Natural killer cell (primary cell): ENCODE measurements at regions not wholly inside any gene's neighbourhood (a gene's known extent, or its start where the extent isn't known, plus 50 kb on each side); places are given as distances from the start of the nearest gene placed in this dataset.

ENCODE experiments used
- ATAC-seq, 3 donors: fragments of 150-1000 bp in 2 of 3; fragments of 200-7000 bp in 1 of 3; cut with Tn5 transposase; 1 replicate in 1 of 3; 2 replicates in 2 of 3; pipeline ENCODE4 v1.10.0; 2021; ENCODE audit warnings: mild to moderate bottlenecking in 2 of 3, moderate library complexity in 2 of 3
- DNase-seq, 2 donors: peaks; one replicate each; pipeline versions ENCODE4 v3.0.0 to v3.0.0-alpha.2; 2013 to 2021; ENCODE audit warnings: mixed read lengths in 1 of 2
- H3K27ac ChIP-seq: one replicate; pipeline ENCODE4 v1.5.1; 2013; ENCODE audit warnings: mild to moderate bottlenecking, low read length
- H3K27me3 ChIP-seq: one replicate; pipeline ENCODE4 v1.6.1; 2013; ENCODE audit warnings: low read length; ENCODE audit not compliant: control insufficient read depth, insufficient read depth
- H3K36me3 ChIP-seq: one replicate; pipeline ENCODE4 v1.6.1; 2013; ENCODE audit warnings: low read length; ENCODE audit not compliant: control insufficient read depth, insufficient read depth
- H3K4me1 ChIP-seq: one replicate; pipeline ENCODE4 v1.6.1; 2013; ENCODE audit warnings: low read length; ENCODE audit not compliant: control insufficient read depth, insufficient read depth
- H3K4me3 ChIP-seq: one replicate; pipeline ENCODE4 v1.5.1; 2013; ENCODE audit warnings: low read length
- H3K9me3 ChIP-seq: one replicate; pipeline ENCODE4 v1.6.1; 2013; ENCODE audit warnings: low read length; ENCODE audit not compliant: control insufficient read depth, insufficient read depth
- H3K27ac Mint-ChIP-seq, 2 donors: one replicate each; pipeline ENCODE4 v1.8.0; 2022; ENCODE audit warnings: mild to moderate bottlenecking in 2 of 2, mixed read lengths in 2 of 2, moderate library complexity in 1 of 2
- H3K27me3 Mint-ChIP-seq, 2 donors: one replicate each; pipeline ENCODE4 v1.8.0; 2022; ENCODE audit warnings: low read depth in 2 of 2, mixed read lengths in 2 of 2
- H3K36me3 Mint-ChIP-seq: one replicate; pipeline ENCODE4 v1.8.0; 2022; ENCODE audit warnings: mixed read lengths
- H3K4me1 Mint-ChIP-seq, 2 donors: one replicate each; pipeline ENCODE4 v1.8.0; 2022; ENCODE audit warnings: mixed read lengths in 2 of 2
- H3K4me3 Mint-ChIP-seq: one replicate; pipeline ENCODE4 v1.8.0; 2022; ENCODE audit warnings: mild to moderate bottlenecking, moderate library complexity, mixed read lengths
- H3K9me3 Mint-ChIP-seq, 2 donors: one replicate each; pipeline ENCODE4 v1.8.0; 2022; ENCODE audit warnings: mixed read lengths in 2 of 2
- WGBS: methylation state at CpG from one replicate; pipeline ENCODE4 v1.1.7; 2013; ENCODE audit warnings: missing lambda C conversion rate; ENCODE audit not compliant: insufficient coverage; 5-methylcytosine and 5-hydroxymethylcytosine counted together
- intact Hi-C: fragments of 100-400 bp; cut with micrococcal nuclease; formaldehyde crosslinking; loops from one replicate; pipeline ENCODE4 v1.14.2; 2022
- TF ChIP-seq, protein P1 (sequence below): fragments of 200-600 bp; IDR thresholded peaks from one replicate; pipeline ENCODE4 v1.8.0; 2022; ENCODE audit warnings: antibody characterized with exemption

- no peak for ATAC-seq
- H3K4me3 ChIP-seq, result no peak overlapping the region
- H3K36me3 Mint-ChIP-seq, result no peaks in the 10 kb centered on the region
- H3K4me1 ChIP-seq, result no peaks in the 10 kb centered on the region
- no peak overlapping the region for H3K27ac ChIP-seq
- no peaks in the 10 kb centered on the region for H3K27me3 ChIP-seq
- intact Hi-C loops, result no loop called here
- peaks cover 3 to 11% of the 10 kb centered on the region in 2 donors for H3K27me3 Mint-ChIP-seq
- no peaks in the 10 kb centered on the region for H3K9me3 Mint-ChIP-seq
- H3K27ac Mint-ChIP-seq, result no peak overlapping the region
- H3K4me3 Mint-ChIP-seq, result no peak overlapping the region
- 86% methylated on average over 3 of the region's 5 CpGs for WGBS
- H3K9me3 ChIP-seq, result no peaks in the 10 kb centered on the region
- DNase-seq, result no peak
- TF ChIP-seq, protein P1, sequence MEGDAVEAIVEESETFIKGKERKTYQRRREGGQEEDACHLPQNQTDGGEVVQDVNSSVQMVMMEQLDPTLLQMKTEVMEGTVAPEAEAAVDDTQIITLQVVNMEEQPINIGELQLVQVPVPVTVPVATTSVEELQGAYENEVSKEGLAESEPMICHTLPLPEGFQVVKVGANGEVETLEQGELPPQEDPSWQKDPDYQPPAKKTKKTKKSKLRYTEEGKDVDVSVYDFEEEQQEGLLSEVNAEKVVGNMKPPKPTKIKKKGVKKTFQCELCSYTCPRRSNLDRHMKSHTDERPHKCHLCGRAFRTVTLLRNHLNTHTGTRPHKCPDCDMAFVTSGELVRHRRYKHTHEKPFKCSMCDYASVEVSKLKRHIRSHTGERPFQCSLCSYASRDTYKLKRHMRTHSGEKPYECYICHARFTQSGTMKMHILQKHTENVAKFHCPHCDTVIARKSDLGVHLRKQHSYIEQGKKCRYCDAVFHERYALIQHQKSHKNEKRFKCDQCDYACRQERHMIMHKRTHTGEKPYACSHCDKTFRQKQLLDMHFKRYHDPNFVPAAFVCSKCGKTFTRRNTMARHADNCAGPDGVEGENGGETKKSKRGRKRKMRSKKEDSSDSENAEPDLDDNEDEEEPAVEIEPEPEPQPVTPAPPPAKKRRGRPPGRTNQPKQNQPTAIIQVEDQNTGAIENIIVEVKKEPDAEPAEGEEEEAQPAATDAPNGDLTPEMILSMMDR, result no peak
- H3K4me1 Mint-ChIP-seq, result no peaks in the 10 kb centered on the region
- no peaks in the 10 kb centered on the region for H3K36me3 ChIP-seq
These were observed 160.1 kb downstream of the COG6 start for GRCh38 chr13:39815345-39816111.

- Histone ChIP-seq H3K4me1 (no peaks in the 10 kb centered on the region), H3K27ac (no peak overlapping the region), H3K9me3 (no peaks in the 10 kb centered on the region), H3K27me3 (no peaks in the 10 kb centered on the region), H3K4me3 (no peak overlapping the region), H3K36me3 (no peaks in the 10 kb centered on the region)
- intact Hi-C loops, result no loop called here
- H3K27ac Mint-ChIP-seq, result no peak overlapping the region
- peaks cover 2 to 20% of the 10 kb centered on the region in 2 donors for H3K27me3 Mint-ChIP-seq
- H3K4me1 Mint-ChIP-seq, result peaks cover 0 to 4% of the 10 kb centered on the region in 2 donors
- H3K36me3 Mint-ChIP-seq, result no peaks in the 10 kb centered on the region
- no peak for DNase-seq
- no peak for ATAC-seq
- TF ChIP-seq, protein P1, result no peak
- WGBS, result 98% methylated on average over 5 of the region's 6 CpGs
- H3K9me3 Mint-ChIP-seq, result no peaks in the 10 kb centered on the region
- no peak overlapping the region for H3K4me3 Mint-ChIP-seq
These were observed 161.5 kb downstream of the COG6 start for GRCh38 chr13:39816936-39817335.

DNA sequence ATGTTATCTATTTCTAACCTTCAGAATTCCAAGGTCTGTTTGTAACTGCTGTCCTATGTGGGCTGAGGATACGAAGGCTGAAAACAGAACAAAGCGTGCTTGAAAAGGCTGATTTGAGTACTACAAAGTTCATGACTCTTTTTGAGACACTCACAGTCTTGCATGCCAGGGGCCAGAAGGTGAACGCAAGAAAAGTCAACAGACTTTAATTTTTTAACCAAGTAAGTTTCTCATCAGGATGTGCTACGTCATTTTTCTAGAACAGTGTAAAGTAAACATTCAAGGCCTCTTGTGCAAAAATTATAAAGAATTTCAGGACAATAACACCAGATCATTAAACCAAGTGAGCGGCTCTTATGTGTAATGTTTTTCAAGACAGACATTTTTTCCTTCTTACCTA, 163.5 kb downstream of the COG6 start:
- Mint-ChIP-seq H3K36me3 (no peaks in the 10 kb centered on the region), H3K4me1 (peaks cover 0 to 8% of the 10 kb centered on the region in 2 donors), H3K27me3 (peaks cover 4 to 20% of the 10 kb centered on the region in 2 donors), H3K9me3 (no peaks in the 10 kb centered on the region), H3K27ac (no peak overlapping the region), H3K4me3 (no peak overlapping the region)
- H3K27ac ChIP-seq, result no peak overlapping the region
- TF ChIP-seq, protein P1, result no peak
- no peaks in the 10 kb centered on the region for H3K27me3 ChIP-seq
- no peaks in the 10 kb centered on the region for H3K9me3 ChIP-seq
- H3K4me1 ChIP-seq, result no peaks in the 10 kb centered on the region
- no peak overlapping the region for H3K4me3 ChIP-seq
- intact Hi-C loops, result no loop called here
- no peaks in the 10 kb centered on the region for H3K36me3 ChIP-seq
- 90% methylated on average over 5 of the region's 5 CpGs for WGBS
- ATAC-seq (no peak), DNase-seq (no peak)

DNA sequence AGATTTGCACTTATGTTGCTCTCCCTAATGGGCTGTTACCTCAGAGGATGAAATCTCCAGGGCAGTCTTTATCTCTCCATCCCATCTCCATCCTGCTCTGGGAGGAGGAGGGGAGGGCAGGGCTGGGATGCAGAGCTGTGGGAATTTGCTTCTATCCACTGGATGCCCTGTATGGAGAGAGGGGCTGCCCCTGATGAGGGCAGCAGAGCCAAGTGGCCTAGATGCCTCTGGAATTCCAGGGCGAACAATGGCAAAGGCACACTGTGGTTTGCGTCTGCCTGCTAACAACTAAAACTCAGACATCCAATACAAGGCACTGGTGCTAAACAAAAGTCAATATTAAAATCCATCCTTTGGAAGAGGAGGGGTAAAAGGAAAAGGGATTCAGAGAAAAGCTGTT, 165.1 kb downstream of the COG6 start:
- no peak overlapping the region for H3K27ac ChIP-seq
- Mint-ChIP-seq H3K4me1 (peaks cover 0 to 8% of the 10 kb centered on the region in 2 donors), H3K4me3 (no peak overlapping the region), H3K36me3 (no peaks in the 10 kb centered on the region), H3K27ac (no peak overlapping the region), H3K27me3 (peaks cover 4 to 23% of the 10 kb centered on the region in 2 donors), H3K9me3 (no peaks in the 10 kb centered on the region)
- no peak for ATAC-seq
- 96% methylated on average over 2 of the region's 2 CpGs for WGBS
- no peak overlapping the region for H3K4me3 ChIP-seq
- no peak for DNase-seq
- no peaks in the 10 kb centered on the region for H3K9me3 ChIP-seq
- no peaks in the 10 kb centered on the region for H3K4me1 ChIP-seq
- TF ChIP-seq, protein P1, result no peak
- no peaks in the 10 kb centered on the region for H3K36me3 ChIP-seq
- intact Hi-C loops, result no loop called here
- H3K27me3 ChIP-seq, result no peaks in the 10 kb centered on the region
